ENCODE measurements at regions not wholly inside any gene's neighbourhood (a gene's known extent, or its start where the extent isn't known, plus 50 kb on each side); places are given as distances from the start of the nearest gene placed in this dataset.
A peak's percentile ranks its signal among the peaks of the same experiment; 100 is the strongest.
"Not testable (repeated sequence)": the region's sequence is repeated elsewhere in the genome, so short reads cannot be mapped to it uniquely, and the experiment has no call there.

DNA sequence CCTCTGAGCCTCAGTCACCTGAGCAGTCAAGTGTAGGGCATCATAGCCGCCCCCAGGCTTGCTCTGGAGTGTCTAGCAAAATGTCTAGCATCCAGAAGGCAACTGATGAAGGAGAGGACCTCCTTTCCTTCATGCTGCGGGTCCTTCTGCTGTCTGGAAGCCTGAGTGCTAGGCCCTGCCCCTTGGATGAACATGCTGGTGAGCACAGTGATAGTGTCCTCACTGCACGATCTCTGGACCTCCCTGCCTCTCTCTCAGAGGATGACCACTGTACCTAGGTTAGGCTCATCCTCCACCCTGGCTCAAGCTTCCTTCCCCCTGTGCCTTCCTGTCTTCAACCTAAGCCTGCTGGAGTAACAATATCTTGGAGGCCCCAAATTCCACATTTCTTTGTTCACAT is 128.6 kb downstream of the TENT5C start:
- TF ChIP-seq, protein P1, sequence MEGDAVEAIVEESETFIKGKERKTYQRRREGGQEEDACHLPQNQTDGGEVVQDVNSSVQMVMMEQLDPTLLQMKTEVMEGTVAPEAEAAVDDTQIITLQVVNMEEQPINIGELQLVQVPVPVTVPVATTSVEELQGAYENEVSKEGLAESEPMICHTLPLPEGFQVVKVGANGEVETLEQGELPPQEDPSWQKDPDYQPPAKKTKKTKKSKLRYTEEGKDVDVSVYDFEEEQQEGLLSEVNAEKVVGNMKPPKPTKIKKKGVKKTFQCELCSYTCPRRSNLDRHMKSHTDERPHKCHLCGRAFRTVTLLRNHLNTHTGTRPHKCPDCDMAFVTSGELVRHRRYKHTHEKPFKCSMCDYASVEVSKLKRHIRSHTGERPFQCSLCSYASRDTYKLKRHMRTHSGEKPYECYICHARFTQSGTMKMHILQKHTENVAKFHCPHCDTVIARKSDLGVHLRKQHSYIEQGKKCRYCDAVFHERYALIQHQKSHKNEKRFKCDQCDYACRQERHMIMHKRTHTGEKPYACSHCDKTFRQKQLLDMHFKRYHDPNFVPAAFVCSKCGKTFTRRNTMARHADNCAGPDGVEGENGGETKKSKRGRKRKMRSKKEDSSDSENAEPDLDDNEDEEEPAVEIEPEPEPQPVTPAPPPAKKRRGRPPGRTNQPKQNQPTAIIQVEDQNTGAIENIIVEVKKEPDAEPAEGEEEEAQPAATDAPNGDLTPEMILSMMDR (IDR thresholded peaks at IDR 0.05; ENCODE audit: insufficient read depth, low read depth, low read length) = no peak
- ChIA-PET POLR2A (no interaction called here), CTCF (interaction anchor here (0.7 kb wide), 1 partner anchor 14 kb away, joined by 3 read pairs; no protein-coding TSS in a partner anchor)

DNA sequence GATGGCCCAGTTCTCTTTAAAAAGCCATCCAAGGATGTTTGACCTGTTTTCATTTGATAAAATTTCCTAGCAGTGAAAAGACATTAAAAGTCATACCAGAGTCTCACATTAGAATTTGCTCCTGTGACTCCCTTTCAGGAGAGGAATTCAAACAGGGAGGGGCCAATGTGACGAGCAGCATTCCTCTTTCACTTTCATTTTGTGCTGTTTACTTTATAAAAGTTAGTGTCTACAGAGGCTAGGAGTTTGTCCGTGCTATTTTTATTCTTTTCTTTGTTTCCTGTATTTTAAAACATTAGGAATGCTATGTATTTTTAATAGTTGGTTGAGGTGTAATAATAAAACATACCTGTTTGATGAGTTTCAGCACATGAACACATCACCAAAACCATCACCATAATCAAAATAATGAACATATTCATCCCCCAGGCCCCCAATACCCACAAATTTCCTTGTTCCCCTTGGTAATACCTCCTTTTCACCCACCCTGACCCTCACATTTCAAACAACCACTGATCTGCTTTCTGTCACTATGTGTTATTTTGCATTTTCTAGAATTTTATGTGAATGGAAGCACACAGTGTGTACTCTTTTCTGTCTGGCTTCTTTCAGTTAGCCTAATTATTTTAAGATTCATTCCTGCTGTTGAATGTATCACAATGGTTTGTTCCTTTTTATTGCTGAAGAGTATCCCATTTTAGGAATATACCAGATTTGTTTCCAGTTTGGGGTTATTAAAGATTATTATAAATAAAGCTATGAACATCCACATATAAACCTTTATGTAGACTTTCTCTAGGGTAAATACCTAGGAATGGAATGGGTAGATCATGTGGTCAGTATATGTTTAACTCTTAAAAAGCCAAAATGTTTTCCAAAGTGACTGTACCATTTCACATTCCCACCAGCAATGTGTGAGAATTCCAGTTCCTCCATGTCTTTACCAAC is 129.5 kb downstream of the TENT5C start:
- peak overlapping the region; percentile 20 for H3K4me3 ChIP-seq (ENCODE audit: low read depth, low read length)
- POLR2A ChIA-PET = no interaction called here
- TF ChIP-seq, protein P1 (IDR thresholded peaks at IDR 0.05; ENCODE audit: insufficient read depth, low read depth, low read length) = no peak
- H3K27me3 ChIP-seq (ENCODE audit: control insufficient read depth, insufficient read depth, low read length) = no peaks in the 10 kb centered on the region; the same call in 1 of the 2 replicates
- H3K36me3 ChIP-seq (ENCODE audit: control insufficient read depth, insufficient read depth, low read length) = no peaks in the 10 kb centered on the region
- peak; percentile 18 for DNase-seq (ENCODE audit: low read depth)
- CTCF ChIA-PET = interaction anchor here (0.7 to 2.1 kb wide), 2 partner anchors 13 to 19 kb away, joined by 3 to 7 read pairs; no protein-coding TSS in a partner anchor

More for the DNA sequence above, 128.6 kb downstream of the TENT5C start:
- no peak overlapping the region for H3K4me3 ChIP-seq (ENCODE audit: low read depth, low read length)
- no peaks in the 10 kb centered on the region; the same call in 1 of the 2 replicates for H3K27me3 ChIP-seq (ENCODE audit: control insufficient read depth, insufficient read depth, low read length)
- DNase-seq (ENCODE audit: low read depth) = no peak
- no peaks in the 10 kb centered on the region for H3K36me3 ChIP-seq (ENCODE audit: control insufficient read depth, insufficient read depth, low read length)

DNA sequence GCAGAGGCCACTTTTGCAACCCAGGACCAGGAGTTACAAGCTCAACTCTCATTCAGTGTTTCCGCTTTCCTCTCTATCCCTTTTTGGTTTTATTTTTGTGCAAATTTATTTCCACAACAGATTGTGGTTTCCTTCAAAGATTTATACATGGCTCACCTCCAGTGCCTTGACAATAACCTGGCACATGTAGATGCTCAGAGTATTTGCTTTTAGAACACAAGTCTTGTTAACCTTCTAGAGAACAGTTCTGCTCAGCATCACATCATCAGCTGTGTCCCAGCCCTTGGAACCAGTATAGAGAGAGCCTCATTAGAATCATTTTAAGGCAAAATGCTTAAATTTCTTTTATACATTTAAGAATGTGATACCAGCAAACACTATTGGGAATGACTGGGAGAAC is 133.7 kb downstream of the TENT5C start:
- no peaks in the 10 kb centered on the region for H3K27me3 ChIP-seq (ENCODE audit: control insufficient read depth, insufficient read depth, low read length)
- ChIA-PET POLR2A (no interaction called here), CTCF (interaction anchor here (2.7 kb wide), 1 partner anchor 15 kb away, joined by 9 read pairs; no protein-coding TSS in a partner anchor)
- TF ChIP-seq, protein P1 (IDR thresholded peaks at IDR 0.05; ENCODE audit: insufficient read depth, low read depth, low read length) = no peak
- no peak for DNase-seq (ENCODE audit: low read depth)
- H3K4me3 ChIP-seq (ENCODE audit: low read depth, low read length) = no peak overlapping the region
- H3K36me3 ChIP-seq (ENCODE audit: control insufficient read depth, insufficient read depth, low read length) = no peaks in the 10 kb centered on the region

DNA sequence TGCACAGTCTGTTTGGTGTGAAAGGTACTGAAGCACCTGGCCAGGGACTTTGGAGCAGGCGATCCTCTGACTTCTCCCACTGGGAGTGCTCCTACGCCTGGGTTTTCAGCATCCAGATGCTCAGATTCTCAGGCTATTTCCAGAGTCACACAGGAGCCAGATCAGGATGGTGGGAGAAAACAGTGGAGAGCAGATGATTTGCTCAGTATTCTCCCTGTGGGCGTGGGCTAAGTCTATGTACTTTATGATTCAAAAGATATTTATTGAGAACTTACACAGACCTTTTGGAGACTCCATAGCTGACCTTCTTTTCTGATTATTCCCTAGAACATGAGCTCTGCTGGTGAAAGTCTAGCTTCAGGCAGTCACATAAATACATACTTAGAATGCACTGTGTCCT is 134.6 kb downstream of the TENT5C start:
- ChIA-PET POLR2A (interaction anchor here (0.5 kb wide), 1 partner anchor 190 kb away, joined by 7 read pairs; no protein-coding TSS in a partner anchor), CTCF (interaction anchor here (1.1 to 2.7 kb wide), 2 partner anchors 14 to 21 kb away, joined by 3 to 9 read pairs; no protein-coding TSS in a partner anchor)
- TF ChIP-seq, protein P1 (IDR thresholded peaks at IDR 0.05; ENCODE audit: insufficient read depth, low read depth, low read length) = no peak
- no peak for DNase-seq (ENCODE audit: low read depth)
- no peaks in the 10 kb centered on the region for H3K27me3 ChIP-seq (ENCODE audit: control insufficient read depth, insufficient read depth, low read length)
- no peak overlapping the region for H3K4me3 ChIP-seq (ENCODE audit: low read depth, low read length)
- no peaks in the 10 kb centered on the region for H3K36me3 ChIP-seq (ENCODE audit: control insufficient read depth, insufficient read depth, low read length)

DNA sequence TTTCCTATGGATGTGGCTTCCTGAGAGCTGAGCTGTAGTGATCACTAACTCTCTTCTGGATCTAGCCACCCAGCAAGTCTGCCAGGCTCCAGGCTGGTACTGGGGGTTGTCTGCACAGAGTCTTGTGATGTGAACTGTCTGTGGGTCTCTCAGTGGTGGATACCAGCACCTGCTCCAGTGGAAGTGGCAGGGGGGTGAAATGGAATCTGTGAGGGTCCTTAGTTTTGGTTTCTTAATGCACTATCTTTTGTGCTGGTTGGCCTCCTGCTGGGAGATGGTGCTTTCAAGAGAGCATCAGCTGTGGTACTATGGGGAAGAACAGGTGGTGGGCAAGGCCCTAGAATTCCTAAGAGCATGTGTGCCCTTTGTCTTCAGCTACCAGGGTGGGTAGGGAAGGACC is 140.7 kb downstream of the TENT5C start:
- CTCF ChIA-PET = interaction anchor here (0.8 to 1.4 kb wide), 4 partner anchors 8 to 212 kb away, joined by 3 to 9 read pairs (median 6); no protein-coding TSS in a partner anchor
- POLR2A ChIA-PET; DNase-seq (ENCODE audit: low read depth); H3K36me3 ChIP-seq (ENCODE audit: control insufficient read depth, insufficient read depth, low read length); H3K27me3 ChIP-seq (ENCODE audit: control insufficient read depth, insufficient read depth, low read length); H3K4me3 ChIP-seq (ENCODE audit: low read depth, low read length): not testable (repeated sequence)

Data from BJ (cell line).